PC-3 (cell line): ENCODE measurements at regions not wholly inside any gene's neighbourhood (a gene's known extent, or its start where the extent isn't known, plus 50 kb on each side); places are given as distances from the start of the nearest gene placed in this dataset.

ENCODE experiments used
- ATAC-seq: fragments of 200-7000 bp; cut with Tn5 transposase; 2 replicates; pipeline ENCODE4 v1.9.1; 2020; ENCODE audit warnings: mild to moderate bottlenecking, moderate library complexity
- BruUV-seq: library from RNA; stranded (reverse); fragments of 400-500 nt; replicated peaks from 2 replicates; lab custom pipeline; 2021; lab: Mats Ljungman, UMichigan
- CTCF ChIA-PET: fragments of 300-600 bp; sonication (Branson Sonifier 250); formaldehyde crosslinking; loops from one replicate; lab custom pipeline; 2022; ENCODE audit warnings: antibody characterized with exemption; lab: Charles Lee
- POLR2A ChIA-PET: fragments of 300-600 bp; sonication (Branson Sonifier 250); formaldehyde crosslinking; loops from one replicate; lab custom pipeline; 2022; ENCODE audit warnings: antibody characterized with exemption; ENCODE audit not compliant: unreplicated experiment; lab: Charles Lee
- DNase-seq: peaks from one replicate; pipeline ENCODE4 v3.0.0-alpha.2; 2015
- H2AFZ ChIP-seq: fragments of 300-600 bp; sonication (generic); 2 replicates; pipeline ENCODE4 v1.6.0; 2016; ENCODE audit warnings: antibody characterized with exemption, low read length
- H3F3A ChIP-seq: fragments of 300-600 bp; sonication (generic); one replicate; pipeline ENCODE4 v1.6.0; 2017; ENCODE audit warnings: antibody characterized with exemption, low read length, control low read depth, mild to moderate bottlenecking; ENCODE audit not compliant: unreplicated experiment
- H3K27ac ChIP-seq: fragments of 300-600 bp; sonication (generic); 2 replicates; pipeline ENCODE4 v1.5.1; 2016; ENCODE audit warnings: mild to moderate bottlenecking, low read length
- H3K27me3 ChIP-seq: fragments of 300-600 bp; sonication (generic); 2 replicates; pipeline ENCODE4 v1.6.1; 2016; ENCODE audit warnings: low read length, mixed read lengths
- H3K36me3 ChIP-seq: fragments of 300-600 bp; sonication (generic); 2 replicates; pipeline ENCODE4 v1.6.1; 2016; ENCODE audit warnings: low read depth, mixed run types, low read length, mixed read lengths
- H3K4me1 ChIP-seq: fragments of 300-600 bp; sonication (generic); 2 replicates; pipeline ENCODE4 v1.5.1; 2016; ENCODE audit warnings: low read length; ENCODE audit not compliant: insufficient read depth
- H3K4me2 ChIP-seq: fragments of 300-600 bp; sonication (generic); 2 replicates; pipeline ENCODE4 v1.6.0; 2016; ENCODE audit warnings: low read length
- H3K4me3 ChIP-seq: fragments of 300-600 bp; sonication (generic); 2 replicates; pipeline ENCODE4 v1.5.1; 2016; ENCODE audit warnings: mild to moderate bottlenecking, low read length, mixed read lengths
- H3K79me2 ChIP-seq: fragments of 300-600 bp; sonication (generic); 2 replicates; pipeline ENCODE4 v1.6.1; 2017; ENCODE audit warnings: low read length, mixed read lengths
- H3K9ac ChIP-seq: fragments of 300-600 bp; sonication (generic); 2 replicates; pipeline ENCODE4 v1.6.0; 2016; ENCODE audit warnings: mild to moderate bottlenecking, low read length
- H3K9me2 ChIP-seq: fragments of 300-600 bp; sonication (generic); replicated peaks from 2 replicates; pipeline ENCODE4 v1.6.1; 2016; ENCODE audit warnings: mixed run types, low read length, mixed read lengths
- H3K9me3 ChIP-seq: fragments of 300-600 bp; sonication (generic); 2 replicates; pipeline ENCODE4 v1.6.1; 2016; ENCODE audit warnings: low read length, mixed read lengths
- H4K20me1 ChIP-seq: fragments of 300-600 bp; sonication (generic); 2 replicates; pipeline ENCODE4 v1.6.1; 2016; ENCODE audit warnings: low read length, mixed read lengths
- CTCF ChIP-seq: fragments of 300-600 bp; sonication (generic); conservative IDR thresholded peaks from 2 replicates; pipeline ENCODE4 v1.5.1; 2017; ENCODE audit warnings: antibody characterized with exemption, low read depth, mild to moderate bottlenecking, low read length
- EZH2 ChIP-seq: fragments of 300-600 bp; sonication (generic); IDR thresholded peaks from one replicate; pipeline ENCODE4 v1.6.1; 2017; ENCODE audit warnings: antibody characterized with exemption, mild to moderate bottlenecking, low read length; ENCODE audit not compliant: unreplicated experiment
- EZH2phosphoT487 ChIP-seq: fragments of 300-600 bp; sonication (generic); IDR thresholded peaks from 2 replicates; pipeline ENCODE4 v1.6.1; 2018; ENCODE audit warnings: mild to moderate bottlenecking, antibody characterized with exemption, low read length, borderline replicate concordance
- intact Hi-C: fragments of 100-400 bp; cut with micrococcal nuclease; formaldehyde crosslinking; loops from 2 replicates; pipeline ENCODE4 v1.9.0; 2023

GRCh38 chr18:71529703-71530303 lies 1014.3 kb downstream of the CBLN2 start:
- no peak; the same call in 1 of the 2 replicates for TF ChIP-seq CTCF
- intact Hi-C loops, result loop anchor here (10.0 kb wide), 2 partner anchors 345 to 575 kb away; no protein-coding TSS in a partner anchor
- H4K20me1 ChIP-seq, result peaks cover 3% of the 10 kb centered on the region; the same call in 1 of the 2 replicates
- POLR2A ChIA-PET, result interaction anchor here (0.7 kb wide), 1 partner anchor 17 kb away, joined by 3 read pairs; no protein-coding TSS in a partner anchor
- ATAC-seq (peak; percentile 85), DNase-seq (peak; percentile 96)
- peaks cover 22% of the 10 kb centered on the region for H3K4me1 ChIP-seq
- H3K4me2 ChIP-seq, result peak overlapping the region; percentile 40
- no TSS peak for BruUV-seq
- H3F3A ChIP-seq, result peaks cover 6% of the 10 kb centered on the region
- H2AFZ ChIP-seq, result no peak overlapping the region
- H3K9me2 ChIP-seq, result no peaks in the 10 kb centered on the region
- H3K36me3 ChIP-seq, result no peaks in the 10 kb centered on the region
- CTCF ChIA-PET, result interaction anchor here (0.6 kb wide), 1 partner anchor 346 kb away, joined by 3 read pairs; no protein-coding TSS in a partner anchor
- no peaks in the 10 kb centered on the region for H3K9me3 ChIP-seq
- no peaks in the 10 kb centered on the region for H3K27me3 ChIP-seq
- H3K9ac ChIP-seq, result no peak overlapping the region
- H3K79me2 ChIP-seq, result no peaks in the 10 kb centered on the region
- peak overlapping the region; percentile 29 for H3K27ac ChIP-seq
- no peak overlapping the region for H3K4me3 ChIP-seq

GRCh38 chr18:71523483-71524435 lies 1020.4 kb downstream of the CBLN2 start:
- Histone ChIP-seq H3K9me2 (no peaks in the 10 kb centered on the region), H3F3A (no peaks in the 10 kb centered on the region), H3K9me3 (no peaks in the 10 kb centered on the region), H3K4me3 (no peak overlapping the region), H3K27ac (no peak overlapping the region), H3K9ac (no peak overlapping the region), H3K27me3 (no peaks in the 10 kb centered on the region), H3K79me2 (no peaks in the 10 kb centered on the region), H4K20me1 (no peaks in the 10 kb centered on the region), H3K4me2 (no peak overlapping the region), H3K36me3 (no peaks in the 10 kb centered on the region), H2AFZ (no peak overlapping the region), H3K4me1 (0 out of 2 replicates have a peak, but pooled peaks cover 5% of the 10 kb centered on the region)
- ATAC-seq (no peak), DNase-seq (no peak)
- no peak for TF ChIP-seq CTCF
- TF ChIP-seq EZH2, result no peak
- no peak for TF ChIP-seq EZH2phosphoT487
- no TSS peak for BruUV-seq
- ChIA-PET CTCF (interaction anchor here (0.6 kb wide), 1 partner anchor 307 kb away, joined by 5 read pairs; no protein-coding TSS in a partner anchor), POLR2A (interaction anchor here (0.6 kb wide), 1 partner anchor 1192 kb away, joined by 3 read pairs; no protein-coding TSS in a partner anchor)
- intact Hi-C loops, result no loop called here
